SHP77 treated with DMSO at 0.1 percent for 48 hours (cell line): ENCODE measurements at regions not wholly inside any gene's neighbourhood (a gene's known extent, or its start where the extent isn't known, plus 50 kb on each side); places are given as distances from the start of the nearest gene placed in this dataset.

Source experiments
- DNase-seq: peaks from one replicate; lab custom pipeline; 2025; lab: John Stamatoyannopoulos, UW

- DNase-seq = no peak
Observed at GRCh38 chr5:152882621-152883020, 477.5 kb upstream of the NMUR2 start.

GRCh38 chr5:152883066-152883775 lies 478.1 kb upstream of the NMUR2 start:
- DNase-seq = no peak

GRCh38 chr5:152884006-152884405 lies 478.9 kb upstream of the NMUR2 start:
- no peak for DNase-seq

- DNase-seq = no peak
Observed at GRCh38 chr5:152900332-152900731, 495.3 kb upstream of the NMUR2 start.

GRCh38 chr5:152901754-152902153 lies 496.7 kb upstream of the NMUR2 start:
- DNase-seq = no peak

- no peak for DNase-seq
Observed at GRCh38 chr5:152905286-152905685, 500.2 kb upstream of the NMUR2 start.

GRCh38 chr5:152907488-152908245 lies 502.6 kb upstream of the NMUR2 start:
- DNase-seq = no peak

GRCh38 chr5:152912924-152913323 lies 507.8 kb upstream of the NMUR2 start:
- no peak for DNase-seq

- no peak for DNase-seq
Observed at GRCh38 chr5:152932621-152933020, 527.5 kb upstream of the NMUR2 start.

- no peak for DNase-seq
Observed at GRCh38 chr5:152933056-152933455, 528.0 kb upstream of the NMUR2 start.

GRCh38 chr5:152938630-152939029 lies 533.6 kb upstream of the NMUR2 start:
- DNase-seq = no peak

GRCh38 chr5:152942633-152943336 lies 537.7 kb upstream of the NMUR2 start:
- DNase-seq = no peak

GRCh38 chr5:152953788-152954483 lies 536.5 kb upstream of the GRIA1 start:
- DNase-seq = no peak

- no peak for DNase-seq
Observed at GRCh38 chr5:152956943-152957613, 533.4 kb upstream of the GRIA1 start.

GRCh38 chr5:152978141-152978835 lies 512.2 kb upstream of the GRIA1 start:
- no peak for DNase-seq

GRCh38 chr5:152987131-152987530 lies 503.3 kb upstream of the GRIA1 start:
- DNase-seq = no peak

GRCh38 chr5:152990217-152990616 lies 500.3 kb upstream of the GRIA1 start:
- no peak for DNase-seq

- no peak for DNase-seq
Observed at GRCh38 chr5:152990649-152991048, 499.8 kb upstream of the GRIA1 start.

- no peak for DNase-seq
Observed at GRCh38 chr5:152994033-152994680, 496.3 kb upstream of the GRIA1 start.

- no peak for DNase-seq
Observed at GRCh38 chr5:152995214-152995725, 495.2 kb upstream of the GRIA1 start.
